Psoas muscle (tissue), 7 donors: ENCODE measurements at regions not wholly inside any gene's neighbourhood (a gene's known extent, or its start where the extent isn't known, plus 50 kb on each side); places are given as distances from the start of the nearest gene placed in this dataset.

Source experiments
- ATAC-seq, 4 donors: fragments of 200-7000 bp; cut with Tn5 transposase; one replicate each; pipeline ENCODE4 v1.9.1; 2020; ENCODE audit warnings: moderate library complexity in 3 of 4, mild to moderate bottlenecking in 2 of 4
- DNase-seq, 2 donors: peaks; one replicate each; pipeline ENCODE4 v3.0.0-alpha.2; 2020
- H3K27ac ChIP-seq: fragments of 200-600 bp; one replicate; pipeline ENCODE4 v1.8.0; 2022
- H3K27me3 ChIP-seq, 3 donors: fragments of 200-600 bp in 1 of 3; one replicate each; pipeline versions ENCODE4 v1.6.1 to v1.8.0; 2013 to 2022; ENCODE audit warnings: low read length in 2 of 3, mild to moderate bottlenecking in 2 of 3, moderate library complexity in 1 of 3; ENCODE audit not compliant: insufficient read depth in 3 of 3
- H3K36me3 ChIP-seq, 2 donors: fragments of 200-600 bp in 1 of 2; one replicate each; pipeline versions ENCODE4 v1.6.1 to v1.8.0; 2013 to 2022; ENCODE audit warnings: low read depth in 1 of 2, mild to moderate bottlenecking in 1 of 2, moderate library complexity in 1 of 2; ENCODE audit not compliant: insufficient read depth in 1 of 2
- H3K4me1 ChIP-seq: fragments of 200-600 bp; one replicate; pipeline ENCODE4 v1.8.0; 2022
- H3K4me3 ChIP-seq: fragments of 200-600 bp; one replicate; pipeline ENCODE4 v1.8.0; 2022; ENCODE audit warnings: mild to moderate bottlenecking
- H3K9me3 ChIP-seq: fragments of 200-600 bp; one replicate; pipeline ENCODE4 v1.8.0; 2022
- CTCF ChIP-seq: fragments of 200-600 bp; IDR thresholded peaks from one replicate; pipeline ENCODE4 v1.8.0; 2022; ENCODE audit warnings: antibody characterized with exemption
- WGBS, 3 donors: extraction: QIAGEN DNeasy Blood & Tissue Kit; methylation state at CpG; one replicate each; pipeline versions ENCODE4 v1.1.6 to v1.1.7; 2013; 5-methylcytosine and 5-hydroxymethylcytosine counted together
- intact Hi-C, 2 donors: fragments of 100-400 bp; cut with DNase I; formaldehyde crosslinking; loops; one replicate each; pipeline versions ENCODE4 v1.11.0 to v1.14.2; 2022
- donor health status: healthy with polysubstance abuse.
- donor health status: DM: no; HTN: no; CAD: no; lungs with moderate emphysema.
- donor health status: Bipolar disorder and iron deficiency.
- donor health status: healthy.
- donor health status: DM: yes; HTN: yes; CAD: no.
- donor health status: DM: no; HTN: no; CAD: no.
- donor health status: DM: yes; HTN: yes; CAD: no.

- Histone ChIP-seq H3K4me1 (no peaks in the 10 kb centered on the region), H3K27ac (no peak overlapping the region), H3K36me3 (no peaks in the 10 kb centered on the region), H3K4me3 (no peak overlapping the region), H3K9me3 (no peaks in the 10 kb centered on the region), H3K27me3 (no peaks in the 10 kb centered on the region)
- DNase-seq (no peak), ATAC-seq (no peak)
- WGBS, 3 donors = 53 to 69% (median 67%) methylated on average over 6 of the region's 6 CpGs
- no peak for TF ChIP-seq CTCF
- intact Hi-C loops = no loop called here
Observed at GRCh38 chr3:6631376-6631775, 229.5 kb upstream of the GRM7 start.

GRCh38 chr3:6640907-6641306, 220.0 kb upstream of the GRM7 start:
- 94 to 96% (median 95%) methylated on average over 1 of the region's 1 CpG for WGBS, 3 donors
- Histone ChIP-seq H3K27ac (no peak overlapping the region), H3K36me3 (no peaks in the 10 kb centered on the region), H3K9me3 (peaks cover 3% of the 10 kb centered on the region), H3K27me3 (no peaks in the 10 kb centered on the region), H3K4me3 (no peak overlapping the region), H3K4me1 (no peaks in the 10 kb centered on the region)
- intact Hi-C loops = no loop called here
- no peak for ATAC-seq
- DNase-seq = no peak
- no peak for TF ChIP-seq CTCF

GRCh38 chr3:6644070-6644929, 216.6 kb upstream of the GRM7 start:
- Histone ChIP-seq H3K4me1 (no peaks in the 10 kb centered on the region), H3K27ac (no peak overlapping the region), H3K9me3 (peaks cover 3% of the 10 kb centered on the region), H3K4me3 (no peak overlapping the region), H3K36me3 (no peaks in the 10 kb centered on the region), H3K27me3 (no peaks in the 10 kb centered on the region)
- no peak for ATAC-seq
- WGBS, 3 donors = 84 to 89% (median 87%) methylated on average over 5 of the region's 5 CpGs
- no peak for TF ChIP-seq CTCF
- intact Hi-C loops = no loop called here
- DNase-seq = no peak

GRCh38 chr3:6654670-6655069, 206.2 kb upstream of the GRM7 start:
- H3K4me3 ChIP-seq = no peak overlapping the region
- H3K4me1 ChIP-seq = no peaks in the 10 kb centered on the region
- ATAC-seq (no peak), DNase-seq (no peak)
- H3K27me3 ChIP-seq = no peaks in the 10 kb centered on the region
- no peaks in the 10 kb centered on the region for H3K36me3 ChIP-seq
- H3K9me3 ChIP-seq = no peaks in the 10 kb centered on the region
- TF ChIP-seq CTCF = no peak
- H3K27ac ChIP-seq = no peak overlapping the region
- intact Hi-C loops = no loop called here
- WGBS, 3 donors = 91 to 96% (median 94%) methylated on average over 1 of the region's 1 CpG

- Histone ChIP-seq H3K4me1 (no peaks in the 10 kb centered on the region), H3K9me3 (no peaks in the 10 kb centered on the region)
- WGBS, 3 donors = 64 to 76% (median 70%) methylated on average over 2 of the region's 2 CpGs
Observed at GRCh38 chr3:6655275-6655674, 205.6 kb upstream of the GRM7 start.

More at GRCh38 chr3:6655275-6655674, 205.6 kb upstream of the GRM7 start:
- no peak overlapping the region for H3K4me3 ChIP-seq
- intact Hi-C loops = no loop called here
- H3K27me3 ChIP-seq = no peaks in the 10 kb centered on the region
- no peak overlapping the region for H3K27ac ChIP-seq
- ATAC-seq (no peak), DNase-seq (no peak)
- TF ChIP-seq CTCF = no peak
- no peaks in the 10 kb centered on the region for H3K36me3 ChIP-seq
